ENCODE measurements at regions not wholly inside any gene's neighbourhood (a gene's known extent, or its start where the extent isn't known, plus 50 kb on each side); places are given as distances from the start of the nearest gene placed in this dataset.
A peak's percentile ranks its signal among the peaks of the same experiment; 100 is the strongest.

- DNase-seq = no peak
Observed at GRCh38 chr1:38376577-38376976, 330.0 kb upstream of the POU3F1 start.

- DNase-seq = peak in 2 of 4 experiments; percentile 8 to 9
Observed at GRCh38 chr1:38375035-38375434, 328.4 kb upstream of the POU3F1 start.

- DNase-seq = no peak
Observed at GRCh38 chr1:38371505-38371844, 324.9 kb upstream of the POU3F1 start.

DNA sequence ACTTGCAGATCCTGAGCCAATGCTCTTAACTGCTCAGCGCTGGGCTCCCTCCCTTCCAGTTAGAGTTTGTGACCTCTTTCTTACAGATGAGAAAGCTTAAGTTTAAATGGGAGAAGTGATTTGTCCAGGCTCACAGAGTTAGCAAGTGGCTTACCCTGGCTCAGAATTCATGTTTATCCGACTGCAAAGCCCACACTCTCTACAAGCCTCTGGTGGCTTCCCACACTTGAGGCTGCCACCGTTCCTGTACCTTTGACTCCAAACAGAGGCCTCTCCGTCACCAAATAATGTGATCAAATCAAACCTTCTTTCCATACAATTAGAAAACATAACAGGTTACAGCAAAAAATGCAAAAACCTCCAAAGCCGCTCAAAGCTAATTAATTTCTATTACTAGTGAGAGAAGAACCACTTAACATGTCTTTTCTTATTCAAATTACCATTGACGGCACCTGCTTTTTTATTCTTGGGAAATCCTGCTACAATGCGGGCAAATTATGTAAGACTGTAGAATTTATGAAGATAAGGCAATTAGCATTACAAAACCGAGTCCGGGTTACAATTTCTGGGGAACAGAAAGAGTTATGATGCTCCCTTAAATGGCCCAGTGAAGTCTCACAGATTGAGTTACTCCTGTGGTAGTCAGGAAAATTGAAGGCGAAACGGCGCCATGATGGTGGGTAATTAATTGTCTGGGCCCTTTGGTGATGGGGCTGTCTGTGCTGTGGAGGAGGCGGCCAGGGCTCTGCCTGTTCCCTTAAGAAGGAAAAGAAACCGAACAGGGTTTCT, 324.3 kb upstream of the POU3F1 start:
- DNase-seq = no peak

- no peak for DNase-seq
Observed at GRCh38 chr1:38365242-38365641, 318.6 kb upstream of the POU3F1 start.

DNA sequence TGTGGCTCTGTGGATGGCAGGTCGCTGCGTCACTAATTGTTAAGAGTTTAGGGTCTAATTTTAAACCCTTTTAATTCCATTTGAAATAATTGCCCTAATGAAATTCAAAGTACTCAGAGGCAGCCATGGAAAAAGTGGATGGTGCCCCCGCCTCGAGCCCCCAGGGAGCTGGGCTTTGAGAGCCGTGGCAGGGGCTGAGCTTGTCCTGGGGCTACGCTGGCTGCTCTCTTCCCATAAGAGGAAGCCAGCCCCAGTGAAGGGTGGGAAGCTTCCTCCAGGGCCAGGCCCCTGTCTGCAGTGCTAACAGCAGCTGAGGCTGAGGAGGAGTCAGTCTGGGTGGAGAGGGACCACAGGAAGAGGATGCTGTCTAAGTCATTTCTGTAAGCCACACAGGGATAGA, 315.0 kb upstream of the POU3F1 start:
- peak in 1 of 4 experiments; percentile 4 for DNase-seq

DNA sequence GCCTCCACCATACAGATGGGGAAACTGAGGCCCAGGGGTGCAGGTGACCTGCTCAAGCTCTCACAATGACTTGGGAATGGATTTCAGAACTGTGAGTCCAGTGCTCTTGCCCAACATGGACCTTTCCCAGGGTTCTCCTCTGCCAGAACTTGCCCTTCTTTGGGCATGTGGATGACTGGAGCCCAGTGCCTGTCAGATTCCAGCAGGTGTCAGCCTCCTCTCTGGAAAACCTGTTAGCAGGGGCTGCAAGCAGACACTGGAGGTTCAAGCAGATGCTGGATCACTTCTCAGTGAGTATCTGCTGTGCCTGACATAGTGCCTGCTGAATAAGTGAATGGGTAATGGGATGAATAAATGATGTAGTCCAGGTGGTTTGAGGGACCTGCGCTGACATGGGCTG, 314.2 kb upstream of the POU3F1 start:
- DNase-seq = no peak

DNA sequence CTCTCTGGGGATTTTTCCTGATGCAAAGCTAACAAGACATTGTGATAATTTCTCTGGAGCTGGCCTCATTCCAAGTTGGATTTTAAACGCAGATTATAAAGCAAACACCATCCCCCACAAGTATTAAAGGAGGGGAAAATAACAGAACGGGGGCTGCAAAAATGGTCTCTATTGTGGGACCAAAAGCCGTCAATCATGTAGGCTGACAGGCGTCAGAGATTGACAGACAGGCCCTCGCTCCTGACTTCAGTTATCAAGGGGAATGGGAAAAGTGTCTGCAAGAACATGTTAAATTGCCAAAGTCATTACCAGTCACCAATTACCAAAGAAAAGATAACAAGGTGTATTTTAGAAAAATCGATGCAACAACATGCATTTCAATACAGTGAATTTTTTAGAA, 307.4 kb upstream of the POU3F1 start:
- DNase-seq = no peak

DNA sequence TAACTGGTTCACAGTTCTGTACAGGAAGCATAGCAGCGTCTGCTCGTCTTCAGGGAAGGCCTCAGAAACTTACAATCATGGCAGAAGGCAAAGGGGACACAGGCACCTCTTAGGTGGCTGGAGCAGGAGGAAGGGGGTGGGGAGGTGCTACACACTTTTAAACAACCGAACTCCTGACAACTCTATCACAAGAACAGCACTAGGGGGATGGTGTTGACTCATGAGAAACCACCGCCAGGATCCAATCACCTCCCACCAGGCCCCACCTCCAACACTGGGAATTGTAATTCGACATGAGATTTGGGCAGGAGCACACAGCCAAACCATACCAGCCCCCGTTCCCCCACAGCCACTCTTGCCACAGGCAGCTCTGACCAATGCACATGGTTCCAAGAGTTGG, 306.3 kb upstream of the POU3F1 start:
- no peak for DNase-seq

DNA sequence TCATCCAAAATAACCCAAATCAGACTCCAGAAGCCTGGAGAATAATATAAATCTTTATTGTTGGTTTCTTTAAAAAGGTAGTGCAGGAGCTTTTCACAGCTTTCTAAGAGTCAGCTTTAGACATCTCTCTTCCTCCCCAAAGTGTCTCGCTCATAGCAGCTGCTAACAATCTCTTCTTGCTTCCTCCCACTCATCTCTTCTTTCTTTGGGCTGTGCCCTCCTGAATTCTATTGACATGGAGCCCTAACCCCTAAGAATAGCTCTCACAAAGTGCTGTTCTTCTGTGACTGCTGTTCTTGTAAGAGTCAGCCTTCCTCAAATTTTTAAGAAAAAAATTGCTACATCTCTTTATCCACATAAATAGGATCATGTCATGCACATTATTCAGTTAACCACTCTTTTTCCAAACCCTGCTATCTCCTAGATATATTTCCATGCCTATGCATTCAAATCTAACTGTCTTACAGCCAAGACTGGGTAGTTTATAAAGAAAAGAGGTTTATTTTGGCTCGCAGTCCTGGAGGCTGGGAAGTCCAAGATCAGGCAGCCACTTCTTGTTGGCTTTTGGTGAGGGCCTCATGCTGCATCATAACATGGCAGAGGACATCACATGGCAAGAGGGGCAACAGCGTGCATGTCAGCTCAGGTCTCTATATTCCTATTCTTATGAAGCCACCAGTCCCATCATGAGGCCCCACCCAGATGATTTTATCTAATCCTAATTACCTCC, 301.0 kb upstream of the POU3F1 start:
- DNase-seq = no peak

- DNase-seq = peak in 2 of 4 experiments; percentile 26
Observed at GRCh38 chr1:38344716-38345115, 298.1 kb upstream of the POU3F1 start.

GRCh38 chr1:38341694-38342093, 295.1 kb upstream of the POU3F1 start:
- DNase-seq = no peak

DNA sequence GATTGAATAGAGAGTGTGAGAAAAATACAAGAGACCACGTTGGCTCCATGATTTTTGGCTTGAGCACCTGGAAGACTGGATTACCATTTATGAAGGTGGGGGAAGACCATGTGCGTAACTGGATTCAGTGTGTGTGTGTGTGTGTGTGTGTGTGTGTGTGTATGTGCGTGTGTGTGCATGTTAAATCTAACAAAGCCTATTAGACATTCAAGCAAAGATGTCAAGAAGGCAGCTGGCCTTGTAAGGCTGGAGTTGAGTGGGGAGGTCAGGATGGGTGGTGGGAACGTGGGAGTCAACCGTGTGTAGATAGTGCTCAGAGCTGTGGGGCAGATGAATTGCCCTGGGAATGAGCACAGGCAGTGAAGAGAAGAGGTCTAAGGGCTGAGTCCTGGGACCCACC, 293.8 kb upstream of the POU3F1 start:
- DNase-seq = no peak

- no peak for DNase-seq
Observed at GRCh38 chr1:38337711-38338110, 291.1 kb upstream of the POU3F1 start.

DNA sequence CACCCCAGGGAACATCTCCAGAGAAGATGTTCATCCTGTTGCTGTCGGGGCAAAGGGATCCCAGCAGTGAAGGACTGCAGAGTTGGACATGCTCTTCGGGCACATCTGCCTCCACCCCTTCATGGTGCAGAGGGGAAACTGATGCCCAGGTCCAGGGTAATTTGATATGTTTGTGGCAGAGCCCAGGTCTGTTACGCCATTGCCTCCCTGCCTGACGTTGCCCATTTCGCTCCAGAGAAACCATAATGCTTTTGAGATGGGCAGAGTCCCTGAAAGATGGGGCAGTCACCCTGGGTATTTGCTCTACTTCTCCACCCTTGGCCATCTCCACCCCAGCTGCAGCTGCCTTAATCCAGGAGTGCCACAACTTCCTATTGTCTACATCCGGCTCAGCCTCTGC, 290.4 kb upstream of the POU3F1 start:
- DNase-seq = no peak

GRCh38 chr1:38336301-38336923, 289.8 kb upstream of the POU3F1 start:
- no peak for DNase-seq

GRCh38 chr1:38334930-38335592, 288.5 kb upstream of the POU3F1 start:
- peak; percentile 78 to 91 (median 82) for DNase-seq

- DNase-seq = peak; percentile 17 to 51 (median 23)
Observed at GRCh38 chr1:38332649-38333310, 286.2 kb upstream of the POU3F1 start.

DNA sequence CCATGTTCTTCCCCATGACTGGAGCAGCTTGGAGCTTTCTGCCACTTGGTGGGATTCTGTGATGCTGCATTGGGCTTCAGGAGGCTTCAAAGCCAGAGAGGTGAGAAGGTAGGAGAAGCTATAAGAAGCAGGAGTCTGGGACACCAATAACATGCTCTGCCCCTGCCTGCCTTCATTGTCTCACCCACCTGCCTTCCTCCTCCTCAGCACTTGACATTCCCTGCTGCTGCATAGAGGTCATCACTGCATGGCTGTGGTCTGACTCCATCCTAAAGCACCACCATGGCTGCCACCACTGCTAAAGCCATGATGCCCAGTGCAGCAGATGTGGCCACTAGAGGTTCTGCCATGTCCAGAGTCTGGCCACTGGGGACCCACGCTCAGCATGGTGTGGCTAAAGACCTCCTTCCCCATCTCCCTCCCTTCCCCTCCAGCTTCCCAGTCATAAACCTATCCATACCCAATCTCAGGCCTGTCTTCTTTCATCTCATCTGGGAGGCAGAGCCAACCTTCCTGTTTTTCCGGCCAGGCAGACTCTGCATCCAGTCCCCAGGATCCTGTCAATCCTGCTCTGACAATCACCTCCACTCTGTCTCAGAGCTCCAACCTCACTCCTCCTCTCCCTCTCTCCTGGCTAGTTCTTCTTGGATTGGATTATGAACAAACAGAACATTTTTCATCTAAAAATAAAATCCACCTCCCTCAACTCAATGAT, 285.1 kb upstream of the POU3F1 start:
- no peak for DNase-seq

- no peak for DNase-seq
Observed at GRCh38 chr1:38330799-38331198, 284.2 kb upstream of the POU3F1 start.

DNA sequence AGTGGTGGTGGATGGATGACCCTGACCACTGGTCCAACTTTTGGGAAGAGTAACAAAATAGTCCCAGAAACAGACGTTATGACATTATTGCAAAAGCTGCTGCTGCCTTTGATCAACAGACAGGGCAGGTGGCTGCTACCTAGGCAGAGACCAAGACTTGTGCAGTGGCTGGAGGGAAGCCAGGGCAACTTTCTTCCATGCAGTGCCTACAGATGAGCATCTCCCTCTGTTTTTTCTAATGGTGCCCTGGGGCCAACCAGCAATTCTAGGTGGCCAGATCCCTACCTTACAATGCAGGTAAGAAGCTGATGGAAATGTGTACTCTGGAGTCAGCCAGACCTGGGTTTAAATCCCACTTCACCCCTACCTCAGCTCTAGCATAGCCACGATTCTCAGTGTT, 283.1 kb upstream of the POU3F1 start:
- no peak for DNase-seq

All from suppressor macrophage (primary cell).